H9 (cell line): ENCODE measurements at regions not wholly inside any gene's neighbourhood (a gene's known extent, or its start where the extent isn't known, plus 50 kb on each side); places are given as distances from the start of the nearest gene placed in this dataset.

Experiments
- DNase-seq: peaks from one replicate; pipeline ENCODE4 v3.0.0-alpha.2; 2017
- H2AFZ ChIP-seq: one replicate; pipeline ENCODE4 v1.6.1; 2013; ENCODE audit warnings: mild to moderate bottlenecking, low read length, control low read depth, moderate library complexity
- H2AK5ac ChIP-seq: 2 replicates; pipeline ENCODE4 v1.6.1; 2013; ENCODE audit warnings: low read length, control low read depth, mixed read lengths; ENCODE audit not compliant: insufficient read length
- H2BK120ac ChIP-seq: one replicate; pipeline ENCODE4 v1.6.1; 2013; ENCODE audit warnings: low read depth, mild to moderate bottlenecking, low read length, control low read depth, inconsistent platforms; ENCODE audit not compliant: poor library complexity, severe bottlenecking
- H2BK12ac ChIP-seq: 2 replicates; pipeline ENCODE4 v1.6.1; 2013; ENCODE audit warnings: low read length, control low read depth, mixed read lengths, low read depth; ENCODE audit not compliant: insufficient read length
- H2BK15ac ChIP-seq: 2 replicates; pipeline ENCODE4 v1.6.1; 2013; ENCODE audit warnings: low read depth, low read length, control low read depth
- H2BK20ac ChIP-seq: one replicate; pipeline ENCODE4 v1.6.1; 2013; ENCODE audit warnings: low read depth, mild to moderate bottlenecking, low read length, control low read depth, inconsistent platforms; ENCODE audit not compliant: poor library complexity, severe bottlenecking
- H2BK5ac ChIP-seq: 2 replicates; pipeline ENCODE4 v1.6.1; 2013; ENCODE audit warnings: low read length, control low read depth, mixed read lengths; ENCODE audit not compliant: insufficient read length
- H3K14ac ChIP-seq: 2 replicates; pipeline ENCODE4 v1.6.1; 2013; ENCODE audit warnings: low read length, control low read depth; ENCODE audit not compliant: insufficient read depth
- H3K18ac ChIP-seq: 2 replicates; pipeline ENCODE4 v1.6.1; 2013; ENCODE audit warnings: low read depth, mild to moderate bottlenecking, mixed read lengths, low read length, control low read depth; ENCODE audit not compliant: insufficient read length
- H3K23ac ChIP-seq: 2 replicates; pipeline ENCODE4 v1.6.1; 2013; ENCODE audit warnings: low read length, control low read depth, mixed read lengths, low read depth; ENCODE audit not compliant: insufficient read length
- H3K23me2 ChIP-seq: 2 replicates; pipeline ENCODE4 v1.6.1; 2013; ENCODE audit warnings: low read depth, mild to moderate bottlenecking, mixed read lengths, low read length, control low read depth; ENCODE audit not compliant: insufficient read length, poor library complexity, severe bottlenecking
- H3K27ac ChIP-seq: 2 replicates; pipeline ENCODE4 v1.5.1; 2013; ENCODE audit warnings: low read length, control low read depth, mixed read lengths, low read depth; ENCODE audit not compliant: insufficient read length
- H3K27me3 ChIP-seq: 2 replicates; pipeline ENCODE4 v1.6.1; 2013; ENCODE audit warnings: low read length, control low read depth, inconsistent platforms; ENCODE audit not compliant: insufficient read depth
- H3K4ac ChIP-seq: 2 replicates; pipeline ENCODE4 v1.6.1; 2013; ENCODE audit warnings: low read depth, mild to moderate bottlenecking, control low read depth, inconsistent platforms, low read length, moderate library complexity
- H3K4me1 ChIP-seq: 2 replicates; pipeline ENCODE4 v1.6.1; 2013; ENCODE audit warnings: low read length, control low read depth, inconsistent platforms; ENCODE audit not compliant: insufficient read depth
- H3K4me2 ChIP-seq: 2 replicates; pipeline ENCODE4 v1.6.1; 2013; ENCODE audit warnings: low read length, control low read depth, mixed read lengths; ENCODE audit not compliant: insufficient read length, insufficient read depth
- H3K56ac ChIP-seq: 2 replicates; pipeline ENCODE4 v1.6.1; 2013; ENCODE audit warnings: low read depth, mild to moderate bottlenecking, mixed read lengths, low read length, control low read depth; ENCODE audit not compliant: insufficient read length
- H3K79me1 ChIP-seq: 2 replicates; pipeline ENCODE4 v1.6.1; 2013; ENCODE audit warnings: low read depth, mild to moderate bottlenecking, moderate library complexity, low read length, control low read depth, inconsistent platforms; ENCODE audit not compliant: insufficient read depth, poor library complexity, severe bottlenecking
- H3K79me2 ChIP-seq: 2 replicates; pipeline ENCODE4 v1.6.1; 2013; ENCODE audit warnings: low read length, control low read depth, inconsistent platforms; ENCODE audit not compliant: insufficient read depth
- H3K9ac ChIP-seq: 2 replicates; pipeline ENCODE4 v1.6.1; 2013; ENCODE audit warnings: low read length, control low read depth, mixed read lengths; ENCODE audit not compliant: insufficient read length; ENCODE audit errors: extremely low read depth
- H3K9me3 ChIP-seq: one replicate; pipeline ENCODE4 v1.6.1; 2013; ENCODE audit warnings: low read depth, low read length, inconsistent platforms; ENCODE audit not compliant: control insufficient read depth
- H3T11ph ChIP-seq: one replicate; pipeline ENCODE4 v1.6.1; 2013; ENCODE audit warnings: mild to moderate bottlenecking, low read length, control low read depth, inconsistent platforms
- H4K20me1 ChIP-seq: one replicate; pipeline ENCODE4 v1.6.1; 2013; ENCODE audit not compliant: control insufficient read depth, insufficient read length, insufficient read depth
- H4K5ac ChIP-seq: 2 replicates; pipeline ENCODE4 v1.6.1; 2013; ENCODE audit warnings: low read depth, mild to moderate bottlenecking, mixed read lengths, low read length, control low read depth; ENCODE audit not compliant: insufficient read length
- H4K8ac ChIP-seq: replicated peaks from 2 replicates; pipeline ENCODE4 v1.6.1; 2013; ENCODE audit warnings: low read length, control low read depth, mixed read lengths, low read depth; ENCODE audit not compliant: insufficient read length
- H4K91ac ChIP-seq: 2 replicates; pipeline ENCODE4 v1.6.1; 2013; ENCODE audit warnings: low read depth, mild to moderate bottlenecking, moderate library complexity, mixed read lengths, low read length, control low read depth; ENCODE audit not compliant: insufficient read length
- H3K27ac Mint-ChIP-seq, 3 experiments: 2 replicates in 2 of 3; 3 replicates in 1 of 3; pipeline ENCODE4 v1.8.0; 2020 to 2021; ENCODE audit warnings: mixed read lengths in 3 of 3, mild to moderate bottlenecking in 1 of 3, moderate library complexity in 1 of 3
- H3K27me3 Mint-ChIP-seq: 2 replicates; pipeline ENCODE4 v1.8.0; 2021; ENCODE audit warnings: low read depth, mild to moderate bottlenecking, moderate library complexity, mixed read lengths
- H3K36me3 Mint-ChIP-seq, 3 experiments: 2 replicates in 2 of 3; 3 replicates in 1 of 3; pipeline ENCODE4 v1.8.0; 2020 to 2021; ENCODE audit warnings: low read depth in 3 of 3, mixed read lengths in 3 of 3; ENCODE audit not compliant: insufficient read depth in 1 of 3
- H3K4me1 Mint-ChIP-seq, 2 experiments: 2 replicates each; pipeline ENCODE4 v1.8.0; 2020; ENCODE audit warnings: mixed read lengths in 2 of 2
- H3K4me3 Mint-ChIP-seq, 2 experiments: 2 replicates in 1 of 2; 3 replicates in 1 of 2; pipeline ENCODE4 v1.8.0; 2020 to 2021; ENCODE audit warnings: mild to moderate bottlenecking in 2 of 2, mixed read lengths in 2 of 2, moderate library complexity in 1 of 2
- H3K9me3 Mint-ChIP-seq, 2 experiments: 2 replicates in 1 of 2; 3 replicates in 1 of 2; pipeline ENCODE4 v1.8.0; 2020; ENCODE audit warnings: mild to moderate bottlenecking in 2 of 2, mixed read lengths in 2 of 2, moderate library complexity in 1 of 2
- CTCF ChIP-seq: fragments of 200-600 bp; sonication (generic); conservative IDR thresholded peaks from 3 replicates; pipeline ENCODE4 v1.8.0; 2021; ENCODE audit warnings: antibody characterized with exemption, mild to moderate bottlenecking
- whole genome bisulfite sequencing: extraction: QIAGEN DNeasy Blood & Tissue Kit; methylation state at CpG from one replicate; pipeline ENCODE4 v1.1.7; 2013; ENCODE audit warnings: missing lambda C conversion rate, low lambda C conversion rate, mixed read lengths; ENCODE audit not compliant: insufficient read length; ENCODE audit errors: extremely low coverage; 5-methylcytosine and 5-hydroxymethylcytosine counted together

- Histone ChIP-seq H3K27ac (no peak overlapping the region), H3K23ac (no peak overlapping the region), H2BK5ac (no peak overlapping the region), H3K23me2 (no peaks in the 10 kb centered on the region), H2BK15ac (no peak overlapping the region), H3K9ac (no peak overlapping the region), H3T11ph (no peak overlapping the region), H4K5ac (no peak overlapping the region), H3K4me1 (no peaks in the 10 kb centered on the region), H4K8ac (no peak overlapping the region), H2BK120ac (no peak overlapping the region), H3K79me1 (no peaks in the 10 kb centered on the region), H3K14ac (no peak overlapping the region), H4K91ac (no peak overlapping the region), H3K79me2 (no peaks in the 10 kb centered on the region), H3K27me3 (no peaks in the 10 kb centered on the region), H3K4me2 (no peak overlapping the region), H2AFZ (no peak overlapping the region), H3K9me3 (no peaks in the 10 kb centered on the region), H2BK20ac (no peak overlapping the region), H2AK5ac (no peak overlapping the region), H2BK12ac (no peak overlapping the region), H4K20me1 (no peaks in the 10 kb centered on the region), H3K18ac (no peak overlapping the region), H3K56ac (no peak overlapping the region), H3K4ac (no peak overlapping the region)
- Mint-ChIP-seq H3K9me3 (0 out of 5 replicates have a peak, but pooled peaks cover 0 to 2% of the 10 kb centered on the region in 2 experiments), H3K36me3 (no peaks in the 10 kb centered on the region; a peak in 1 of 7 replicates), H3K4me3 (no peak overlapping the region), H3K27me3 (no peaks in the 10 kb centered on the region), H3K27ac (no peak overlapping the region), H3K4me1 (no peaks in the 10 kb centered on the region; a peak in 1 of 4 replicates)
- TF ChIP-seq CTCF, result no peak
- WGBS, result no CpG with 5 or more reads among the region's 1 CpG
- no peak for DNase-seq
These were observed 136.3 kb downstream of the DUSP10 start for GRCh38 chr1:221605569-221605968.
